HuH-7.5 (cell line): ENCODE measurements at regions not wholly inside any gene's neighbourhood (a gene's known extent, or its start where the extent isn't known, plus 50 kb on each side); places are given as distances from the start of the nearest gene placed in this dataset.
"Not testable (repeated sequence)": the region's sequence is repeated elsewhere in the genome, so short reads cannot be mapped to it uniquely, and the experiment has no call there.

ENCODE experiments used
- DNase-seq: peaks from one replicate; pipeline ENCODE4 v3.0.0; 2011; ENCODE audit warnings: low spot score

- DNase-seq: no peak
These were observed 1018.8 kb upstream of the HS3ST1 start for GRCh38 chr4:12447451-12447850.

- DNase-seq: no peak
These were observed 1018.0 kb upstream of the HS3ST1 start for GRCh38 chr4:12446657-12447185.

GRCh38 chr4:12446256-12446655 is 1017.6 kb upstream of the HS3ST1 start:
- no peak for DNase-seq

GRCh38 chr4:12445711-12446235 is 1017.1 kb upstream of the HS3ST1 start:
- no peak for DNase-seq

GRCh38 chr4:12439633-12440305 is 1011.1 kb upstream of the HS3ST1 start:
- no peak for DNase-seq

- not testable (repeated sequence) for DNase-seq
These were observed 1002.6 kb upstream of the HS3ST1 start for GRCh38 chr4:12431259-12431658.

- no peak for DNase-seq
These were observed 992.7 kb upstream of the HS3ST1 start for GRCh38 chr4:12421364-12421763.

- DNase-seq: no peak
These were observed 988.1 kb upstream of the HS3ST1 start for GRCh38 chr4:12416755-12417154.

GRCh38 chr4:12414181-12414812 is 985.6 kb upstream of the HS3ST1 start:
- DNase-seq: no peak

GRCh38 chr4:12411072-12411471 is 982.4 kb upstream of the HS3ST1 start:
- no peak for DNase-seq

- no peak for DNase-seq
These were observed 981.0 kb upstream of the HS3ST1 start for GRCh38 chr4:12409507-12410190.

GRCh38 chr4:12408364-12408763 is 979.7 kb upstream of the HS3ST1 start:
- DNase-seq: no peak

- DNase-seq: no peak
These were observed 974.5 kb upstream of the HS3ST1 start for GRCh38 chr4:12403175-12403574.

GRCh38 chr4:12399781-12400180 is 971.1 kb upstream of the HS3ST1 start:
- no peak for DNase-seq

GRCh38 chr4:12393631-12394262 is 965.1 kb upstream of the HS3ST1 start:
- DNase-seq: no peak

GRCh38 chr4:12389604-12390003 is 960.9 kb upstream of the HS3ST1 start:
- DNase-seq: no peak

- no peak for DNase-seq
These were observed 953.9 kb upstream of the HS3ST1 start for GRCh38 chr4:12382567-12382966.

GRCh38 chr4:12379191-12379590 is 950.5 kb upstream of the HS3ST1 start:
- no peak for DNase-seq

GRCh38 chr4:12375805-12376204 is 947.1 kb upstream of the HS3ST1 start:
- no peak for DNase-seq

GRCh38 chr4:12365869-12366268 is 937.2 kb upstream of the HS3ST1 start:
- not testable (repeated sequence) for DNase-seq

- no peak for DNase-seq
These were observed 931.7 kb upstream of the HS3ST1 start for GRCh38 chr4:12360391-12360790.

GRCh38 chr4:12359420-12359819 is 930.7 kb upstream of the HS3ST1 start:
- no peak for DNase-seq
